ELR (cell line): ENCODE measurements at regions not wholly inside any gene's neighbourhood (a gene's known extent, or its start where the extent isn't known, plus 50 kb on each side); places are given as distances from the start of the nearest gene placed in this dataset.
A peak's percentile ranks its signal among the peaks of the same experiment; 100 is the strongest.

ENCODE experiments used
- DNase-seq: peaks from one replicate; pipeline ENCODE4 v3.0.0-alpha.2; 2015; ENCODE audit warnings: low read depth

GRCh38 chr9:90948156-90948555, 146.5 kb downstream of the SYK start:
- DNase-seq: no peak

GRCh38 chr9:90950600-90950999, 149.0 kb downstream of the SYK start:
- DNase-seq: no peak

GRCh38 chr9:90953200-90953599, 151.6 kb downstream of the SYK start:
- DNase-seq: no peak

GRCh38 chr9:90953805-90954204, 152.2 kb downstream of the SYK start:
- DNase-seq: no peak

- peak; percentile 31 for DNase-seq
Measured at GRCh38 chr9:90956026-90956810, 154.6 kb downstream of the SYK start.

- no peak for DNase-seq
Measured at GRCh38 chr9:90958328-90958727, 156.7 kb downstream of the SYK start.

GRCh38 chr9:90960941-90961340, 159.3 kb downstream of the SYK start:
- no peak for DNase-seq

- no peak for DNase-seq
Measured at GRCh38 chr9:90961375-90961774, 159.8 kb downstream of the SYK start.

GRCh38 chr9:90964101-90965020, 162.7 kb downstream of the SYK start:
- no peak for DNase-seq

- no peak for DNase-seq
Measured at GRCh38 chr9:90965226-90966030, 163.8 kb downstream of the SYK start.

- no peak for DNase-seq
Measured at GRCh38 chr9:90966031-90966290, 164.3 kb downstream of the SYK start.

- peak; percentile 33 for DNase-seq
Measured at GRCh38 chr9:90966480-90967144, 165.0 kb downstream of the SYK start.

- DNase-seq: no peak
Measured at GRCh38 chr9:90967145-90967538, 165.5 kb downstream of the SYK start.

GRCh38 chr9:90969021-90969675, 167.5 kb downstream of the SYK start:
- DNase-seq: no peak

- DNase-seq: peak; percentile 37
Measured at GRCh38 chr9:90970608-90971007, 169.0 kb downstream of the SYK start.

- DNase-seq: no peak
Measured at GRCh38 chr9:90972057-90972456, 170.4 kb downstream of the SYK start.

GRCh38 chr9:90974016-90974415, 172.4 kb downstream of the SYK start:
- DNase-seq: no peak

- DNase-seq: no peak
Measured at GRCh38 chr9:90974643-90975245, 173.1 kb downstream of the SYK start.

GRCh38 chr9:90975781-90976538, 174.3 kb downstream of the SYK start:
- DNase-seq: no peak

GRCh38 chr9:90979138-90979551, 177.5 kb downstream of the SYK start:
- no peak for DNase-seq
